HEK293 (cell line): ENCODE measurements at regions not wholly inside any gene's neighbourhood (a gene's known extent, or its start where the extent isn't known, plus 50 kb on each side); places are given as distances from the start of the nearest gene placed in this dataset.

Source experiments
- CTCF ChIA-PET: fragments of 350-600 bp; formaldehyde crosslinking; extraction: SDS; loops from one replicate; lab custom pipeline; 2021; ENCODE audit warnings: antibody characterized with exemption; lab: Yijun Ruan, JAX
- POLR2A ChIA-PET: fragments of 300-600 bp; formaldehyde crosslinking; extraction: SDS; loops from one replicate; lab custom pipeline; 2020; ENCODE audit warnings: antibody characterized with exemption, inconsistent platforms; lab: Yijun Ruan, JAX
- H3K27ac ChIP-seq: fragments of 200-500 bp; sonication (Bioruptor generic); 2 replicates; pipeline ENCODE4 v1.5.1; 2014; ENCODE audit warnings: low read depth, low read length, control low read depth, inconsistent platforms; ENCODE audit errors: extremely low read depth
- H3K36me3 ChIP-seq, 2 experiments: fragments of 200-500 bp in 1 of 2; sonication (Bioruptor generic) in 1 of 2; 1 replicate in 1 of 2; 2 replicates in 1 of 2; pipeline ENCODE4 v1.5.1; 2014 to 2017; ENCODE audit warnings: inconsistent platforms in 2 of 2, low read length in 2 of 2; ENCODE audit not compliant: control insufficient read depth in 2 of 2, insufficient read depth in 1 of 2
- H3K4me1 ChIP-seq: fragments of 200-500 bp; sonication (Bioruptor generic); 2 replicates; pipeline ENCODE4 v1.5.1; 2014; ENCODE audit warnings: mild to moderate bottlenecking, low read length, inconsistent platforms; ENCODE audit not compliant: control insufficient read depth, insufficient read depth
- H3K4me3 ChIP-seq: 2 replicates; pipeline ENCODE4 v1.5.1; 2011; ENCODE audit warnings: low read depth, mild to moderate bottlenecking, control low read depth, low read length, moderate library complexity
- H3K9me3 ChIP-seq: fragments of 200-500 bp; sonication (Bioruptor generic); 2 replicates; pipeline ENCODE4 v1.5.1; 2014; ENCODE audit warnings: low read depth, low read length, inconsistent platforms; ENCODE audit not compliant: control insufficient read depth, insufficient read depth
- BCL11B ChIP-seq: fragments of 450-650 bp; formaldehyde crosslinking; IDR thresholded peaks from 2 replicates; pipeline ENCODE4 v1.5.1; 2016; ENCODE audit warnings: low read depth, missing biosample characterization, missing genetic modification characterization
- PBX3 ChIP-seq: sonication (generic); formaldehyde crosslinking; IDR thresholded peaks from 2 replicates; pipeline ENCODE4 v1.8.1; 2022; ENCODE audit warnings: mild to moderate bottlenecking, moderate library complexity, missing genetic modification reagents
- PRDM6 ChIP-seq: fragments of 450-650 bp; formaldehyde crosslinking; IDR thresholded peaks from 2 replicates; pipeline ENCODE4 v1.5.1; 2017; ENCODE audit warnings: missing biosample characterization, missing genetic modification characterization
- ZBTB26 ChIP-seq: fragments of 450-650 bp; formaldehyde crosslinking; optimal IDR thresholded peaks from 2 replicates; pipeline ENCODE3; 2016; ENCODE audit warnings: missing biosample characterization, mild to moderate bottlenecking, missing genetic modification characterization
- ZBTB7A ChIP-seq: fragments of 450-650 bp; formaldehyde crosslinking; IDR thresholded peaks from 2 replicates; pipeline ENCODE4 v1.5.1; 2016; ENCODE audit warnings: low read depth, missing biosample characterization, missing genetic modification characterization
- ZFHX2 ChIP-seq: fragments of 450-650 bp; formaldehyde crosslinking; conservative IDR thresholded peaks from 2 replicates; pipeline ENCODE4 v1.5.1; 2016; ENCODE audit warnings: missing biosample characterization, missing genetic modification characterization
- ZFP3 ChIP-seq: fragments of 450-650 bp; formaldehyde crosslinking; IDR thresholded peaks from 2 replicates; pipeline ENCODE4 v1.5.1; 2016; ENCODE audit warnings: low read depth, missing biosample characterization, missing genetic modification characterization
- ZFP69B ChIP-seq: fragments of 450-650 bp; formaldehyde crosslinking; IDR thresholded peaks from 2 replicates; pipeline ENCODE4 v1.5.1; 2016; ENCODE audit warnings: missing biosample characterization, missing genetic modification characterization
- ZNF121 ChIP-seq: fragments of 450-650 bp; formaldehyde crosslinking; IDR thresholded peaks from 2 replicates; pipeline ENCODE4 v1.5.1; 2016; ENCODE audit warnings: missing biosample characterization, missing genetic modification characterization
- ZNF16 ChIP-seq: fragments of 450-650 bp; formaldehyde crosslinking; IDR thresholded peaks from 2 replicates; pipeline ENCODE4 v1.5.1; 2016; ENCODE audit warnings: low read depth, missing biosample characterization, missing genetic modification characterization
- ZNF2 ChIP-seq: fragments of 450-650 bp; formaldehyde crosslinking; IDR thresholded peaks from 2 replicates; pipeline ENCODE4 v1.5.1; 2016; ENCODE audit warnings: missing biosample characterization, missing genetic modification characterization
- ZNF223 ChIP-seq: fragments of 450-650 bp; formaldehyde crosslinking; IDR thresholded peaks from 2 replicates; pipeline ENCODE4 v1.5.1; 2016; ENCODE audit warnings: missing biosample characterization, missing genetic modification characterization
- ZNF266 ChIP-seq: fragments of 450-650 bp; formaldehyde crosslinking; IDR thresholded peaks from 2 replicates; pipeline ENCODE4 v1.5.1; 2016; ENCODE audit warnings: missing biosample characterization, missing genetic modification characterization, low read depth
- ZNF292 ChIP-seq: fragments of 450-650 bp; formaldehyde crosslinking; IDR thresholded peaks from 2 replicates; pipeline ENCODE4 v1.5.1; 2016; ENCODE audit warnings: low read depth, missing biosample characterization, missing genetic modification characterization, borderline replicate concordance
- ZNF324 ChIP-seq: fragments of 450-650 bp; formaldehyde crosslinking; IDR thresholded peaks from 2 replicates; pipeline ENCODE4 v1.5.1; 2016; ENCODE audit warnings: missing biosample characterization, missing genetic modification characterization
- ZNF416 ChIP-seq: fragments of 450-650 bp; formaldehyde crosslinking; IDR thresholded peaks from 2 replicates; pipeline ENCODE4 v1.5.1; 2016; ENCODE audit warnings: missing biosample characterization, missing genetic modification characterization
- ZNF473 ChIP-seq: fragments of 450-650 bp; formaldehyde crosslinking; IDR thresholded peaks from 2 replicates; pipeline ENCODE4 v1.5.1; 2017; ENCODE audit warnings: missing biosample characterization, missing genetic modification characterization
- ZNF571 ChIP-seq: fragments of 450-650 bp; formaldehyde crosslinking; IDR thresholded peaks from 2 replicates; pipeline ENCODE4 v1.5.0; 2017; ENCODE audit warnings: missing biosample characterization, missing genetic modification characterization
- ZNF624 ChIP-seq: fragments of 450-650 bp; formaldehyde crosslinking; IDR thresholded peaks from 2 replicates; pipeline ENCODE4 v1.5.1; 2017; ENCODE audit warnings: missing biosample characterization, missing genetic modification characterization
- ZNF654 ChIP-seq: fragments of 450-650 bp; formaldehyde crosslinking; IDR thresholded peaks from 2 replicates; pipeline ENCODE4 v1.5.1; 2016; ENCODE audit warnings: low read depth, missing biosample characterization, missing genetic modification characterization
- ZNF664 ChIP-seq: fragments of 450-650 bp; formaldehyde crosslinking; IDR thresholded peaks from 2 replicates; pipeline ENCODE4 v1.5.1; 2016; ENCODE audit warnings: missing biosample characterization, missing genetic modification characterization
- ZNF692 ChIP-seq: fragments of 450-650 bp; formaldehyde crosslinking; IDR thresholded peaks from 2 replicates; pipeline ENCODE4 v1.5.1; 2016; ENCODE audit warnings: missing biosample characterization, missing genetic modification characterization
- ZNF707 ChIP-seq: fragments of 450-650 bp; formaldehyde crosslinking; IDR thresholded peaks from 2 replicates; pipeline ENCODE4 v1.5.1; 2016; ENCODE audit warnings: missing biosample characterization, missing genetic modification characterization

GRCh38 chr5:135124128-135124527 lies 90.1 kb upstream of the PITX1 start (continued):
- TF ChIP-seq ZFHX2, result no peak
- TF ChIP-seq PBX3 (CRISPR knock-in tag), result no peak
- TF ChIP-seq ZFP3 (tag by site-specific recombination), result no peak
- no peak for TF ChIP-seq ZNF707 (tag by site-specific recombination)

GRCh38 chr5:135122797-135123196 lies 88.8 kb upstream of the PITX1 start:
- ChIA-PET POLR2A (no interaction called here), CTCF (no interaction called here)
- H3K9me3 ChIP-seq, result no peaks in the 10 kb centered on the region
- H3K27ac ChIP-seq, result no peak overlapping the region
- TF ChIP-seq ZNF654 (tag by site-specific recombination) (no peak), ZNF692 (tag by site-specific recombination) (no peak), ZNF324 (tag by site-specific recombination) (no peak), ZNF292 (tag by site-specific recombination) (no peak), ZNF571 (tag by site-specific recombination) (no peak), ZNF624 (no peak), ZNF16 (tag by site-specific recombination) (no peak), BCL11B (tag by site-specific recombination) (no peak), PRDM6 (tag by site-specific recombination) (no peak)
- 0 out of 2 replicates have a peak, but pooled peaks cover 3% of the 10 kb centered on the region for H3K4me1 ChIP-seq
- no peak overlapping the region for H3K4me3 ChIP-seq
- H3K36me3 ChIP-seq, result no peaks in the 10 kb centered on the region

GRCh38 chr5:135120951-135121350 lies 86.9 kb upstream of the PITX1 start:
- ChIA-PET POLR2A (no interaction called here), CTCF (interaction anchor here (0.6 kb wide), 1 partner anchor 117 kb away, joined by 5 read pairs; no protein-coding TSS in a partner anchor)
- no peak for TF ChIP-seq ZNF266
- no peak for TF ChIP-seq ZNF473
- no peak for TF ChIP-seq ZNF664 (tag by site-specific recombination)
- no peak for TF ChIP-seq ZNF223 (tag by site-specific recombination)
- TF ChIP-seq ZFP69B, result no peak
- TF ChIP-seq ZBTB26 (tag by site-specific recombination), result no peak
- TF ChIP-seq ZNF416 (tag by site-specific recombination), result no peak
- no peak for TF ChIP-seq ZBTB7A (tag by site-specific recombination)
- TF ChIP-seq ZNF121 (tag by site-specific recombination), result no peak
- TF ChIP-seq ZNF2, result no peak
- Histone ChIP-seq H3K36me3 (no peaks in the 10 kb centered on the region), H3K4me3 (no peak overlapping the region), H3K27ac (no peak overlapping the region), H3K9me3 (no peaks in the 10 kb centered on the region), H3K4me1 (0 out of 2 replicates have a peak, but pooled peaks cover 3% of the 10 kb centered on the region)
